AG04450 (cell line): ENCODE measurements at regions not wholly inside any gene's neighbourhood (a gene's known extent, or its start where the extent isn't known, plus 50 kb on each side); places are given as distances from the start of the nearest gene placed in this dataset.

Source experiments
- CTCF ChIA-PET: fragments of 300-600, 350-600 bp; formaldehyde crosslinking; extraction: SDS; loops from one replicate; lab custom pipeline; 2022; ENCODE audit warnings: antibody characterized with exemption, inconsistent platforms; lab: Charles Lee
- POLR2A ChIA-PET: fragments of 350-600 bp; formaldehyde crosslinking; extraction: SDS; loops from one replicate; lab custom pipeline; 2021; ENCODE audit warnings: antibody characterized with exemption, inconsistent platforms; lab: Yijun Ruan, JAX
- DNase-seq: peaks from one replicate; pipeline ENCODE4 v3.0.0-alpha.2; 2011; ENCODE audit warnings: low read depth, low spot score
- H3K27ac ChIP-seq: one replicate; pipeline ENCODE4 v1.5.1; 2012; ENCODE audit warnings: low read depth, low read length, control low read depth
- H3K27me3 ChIP-seq: one replicate; pipeline ENCODE4 v1.6.0; 2012; ENCODE audit warnings: low read length; ENCODE audit not compliant: control insufficient read depth, insufficient read depth
- H3K4me3 ChIP-seq: 2 replicates; pipeline ENCODE4 v1.5.1; 2011; ENCODE audit warnings: mild to moderate bottlenecking, low read depth, low read length, control low read depth
- H3K9me3 ChIP-seq: 2 replicates; pipeline ENCODE4 v1.5.1; 2012; ENCODE audit warnings: low read length; ENCODE audit not compliant: control insufficient read depth, insufficient read depth
- CTCF ChIP-seq: IDR thresholded peaks from 2 replicates; pipeline ENCODE4 v1.5.1; 2011; ENCODE audit warnings: low read depth, low read length, control low read depth, inconsistent platforms

- POLR2A ChIA-PET = no interaction called here
Observed at GRCh38 chr2:67936969-67937368, 125.8 kb downstream of the C1D start.

GRCh38 chr2:67938053-67938452, 124.8 kb downstream of the C1D start:
- no peak for TF ChIP-seq CTCF
- POLR2A ChIA-PET = no interaction called here
- Histone ChIP-seq H3K4me3 (no peak overlapping the region), H3K9me3 (no peaks in the 10 kb centered on the region), H3K27me3 (no peaks in the 10 kb centered on the region), H3K27ac (no peak overlapping the region)
- no peak for DNase-seq
- CTCF ChIA-PET = no interaction called here

More at GRCh38 chr2:67936969-67937368, 125.8 kb downstream of the C1D start:
- CTCF ChIA-PET = no interaction called here
- no peaks in the 10 kb centered on the region for H3K27me3 ChIP-seq
- no peaks in the 10 kb centered on the region for H3K9me3 ChIP-seq
- no peak for DNase-seq
- no peak overlapping the region for H3K4me3 ChIP-seq
- H3K27ac ChIP-seq = no peak overlapping the region
- no peak for TF ChIP-seq CTCF

GRCh38 chr2:67945056-67945455, 117.7 kb downstream of the C1D start:
- CTCF ChIA-PET = interaction anchor here (0.5 kb wide), 1 partner anchor 651 kb away, joined by 4 read pairs; no protein-coding TSS in a partner anchor
- Histone ChIP-seq H3K27me3 (peaks cover 3% of the 10 kb centered on the region), H3K27ac (no peak overlapping the region), H3K9me3 (no peaks in the 10 kb centered on the region), H3K4me3 (no peak overlapping the region)
- TF ChIP-seq CTCF = no peak
- DNase-seq = no peak
- POLR2A ChIA-PET = no interaction called here

GRCh38 chr2:67945940-67946339, 116.9 kb downstream of the C1D start:
- POLR2A ChIA-PET = no interaction called here
- no peak for DNase-seq
- H3K27me3 ChIP-seq = peaks cover 3% of the 10 kb centered on the region
- H3K27ac ChIP-seq = no peak overlapping the region
- CTCF ChIA-PET = no interaction called here
- no peaks in the 10 kb centered on the region for H3K9me3 ChIP-seq
- TF ChIP-seq CTCF = no peak
- H3K4me3 ChIP-seq = no peak overlapping the region

- TF ChIP-seq CTCF = no peak
- peaks cover 5% of the 10 kb centered on the region for H3K27me3 ChIP-seq
- ChIA-PET CTCF (interaction anchor here (0.5 kb wide), 1 partner anchor 1513 kb away, joined by 3 read pairs; no protein-coding TSS in a partner anchor), POLR2A (no interaction called here)
- no peak overlapping the region for H3K4me3 ChIP-seq
- DNase-seq = no peak
- no peak overlapping the region for H3K27ac ChIP-seq
- no peaks in the 10 kb centered on the region for H3K9me3 ChIP-seq
Observed at GRCh38 chr2:67948057-67948456, 114.7 kb downstream of the C1D start.
